Hepatocyte (in vitro differentiated cells): ENCODE measurements at regions not wholly inside any gene's neighbourhood (a gene's known extent, or its start where the extent isn't known, plus 50 kb on each side); places are given as distances from the start of the nearest gene placed in this dataset.

Experiments
- CTCF ChIP-seq: fragments of 200-600 bp; sonication (generic); IDR thresholded peaks from 2 replicates; pipeline ENCODE4 v1.5.1; 2016; ENCODE audit warnings: antibody characterized with exemption, mild to moderate bottlenecking; ENCODE audit not compliant: poor library complexity
- EZH2 ChIP-seq: fragments of 200-600 bp; sonication (generic); IDR thresholded peaks from 2 replicates; pipeline ENCODE4 v1.6.1; 2016; ENCODE audit warnings: antibody characterized with exemption, mild to moderate bottlenecking, borderline replicate concordance

GRCh38 chr6:53982366-53983050, 128.7 kb upstream of the MLIP start:
- TF ChIP-seq CTCF (no peak), EZH2 (no peak)
